HG03342 (cell line): ENCODE measurements at regions not wholly inside any gene's neighbourhood (a gene's known extent, or its start where the extent isn't known, plus 50 kb on each side); places are given as distances from the start of the nearest gene placed in this dataset.
"Not testable (repeated sequence)": the region's sequence is repeated elsewhere in the genome, so short reads cannot be mapped to it uniquely, and the experiment has no call there.

Source experiments
- ATAC-seq: cut with Tn5 transposase; IDR thresholded peaks from one replicate; pipeline ENCODE4 v1.9.1; 2021; ENCODE audit warnings: mild to moderate bottlenecking, moderate library complexity; ENCODE audit not compliant: unreplicated experiment

DNA sequence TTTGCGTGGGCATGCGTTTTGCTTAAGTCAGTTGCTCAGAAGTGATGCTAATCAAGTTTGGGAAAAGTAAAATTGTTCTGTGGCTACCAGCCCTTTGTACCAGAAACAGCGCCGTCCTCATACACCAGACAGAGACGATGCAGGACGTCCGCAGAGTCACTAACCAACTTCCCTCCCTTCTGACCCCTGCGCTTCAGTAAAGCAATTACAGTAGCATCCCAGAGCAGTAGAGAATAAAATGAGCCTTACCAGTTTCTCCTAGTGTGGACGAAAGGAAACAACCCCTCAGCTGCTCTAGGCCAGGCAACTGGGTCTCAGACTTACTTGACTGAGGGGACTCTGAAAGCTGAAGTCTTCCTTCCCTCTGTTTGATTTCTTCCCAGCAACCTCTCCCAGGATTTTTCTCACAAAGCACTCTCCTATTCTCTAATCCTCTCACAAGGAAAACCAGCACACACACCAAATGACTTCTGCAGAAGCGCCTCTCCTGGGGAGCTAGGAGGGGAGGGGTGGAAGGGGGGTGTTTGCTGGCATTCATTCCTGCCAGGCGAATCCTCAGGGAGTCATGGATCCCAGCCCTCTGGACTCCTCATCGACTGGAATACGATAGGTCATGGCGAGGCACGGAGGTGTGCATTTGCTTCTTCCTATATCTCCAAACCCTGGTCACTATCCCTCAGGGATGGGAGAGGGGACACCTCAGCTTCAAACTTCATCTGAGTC is 56.0 kb upstream of the MID1 start:
- ATAC-seq, result no peak

- ATAC-seq, result no peak
Observed at GRCh38 chrX:10677490-10677889, 57.1 kb upstream of the MID1 start.

DNA sequence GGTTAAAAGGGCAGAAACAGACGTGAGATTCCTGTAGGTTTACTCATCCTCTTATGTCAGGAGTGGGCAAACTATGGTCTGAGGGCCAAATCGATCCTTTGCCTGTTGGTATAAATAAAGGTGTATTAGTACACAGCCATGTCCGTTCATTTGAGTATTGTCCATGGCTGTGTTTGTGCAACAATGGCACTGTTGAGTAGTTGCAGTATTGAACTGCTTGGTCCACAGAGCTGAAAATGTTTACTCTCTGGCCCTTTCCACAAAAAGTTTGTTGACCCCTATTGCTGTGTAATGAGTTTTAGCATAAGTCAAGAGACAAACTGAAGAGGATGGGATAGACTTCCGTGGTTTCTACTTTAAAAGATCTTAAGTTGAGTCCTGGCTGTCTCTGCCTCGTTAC is 59.0 kb upstream of the MID1 start:
- no peak for ATAC-seq

- no peak for ATAC-seq
Observed at GRCh38 chrX:10681167-10681566, 60.8 kb upstream of the MID1 start.

GRCh38 chrX:10683631-10684030 is 63.2 kb upstream of the MID1 start:
- not testable (repeated sequence) for ATAC-seq

DNA sequence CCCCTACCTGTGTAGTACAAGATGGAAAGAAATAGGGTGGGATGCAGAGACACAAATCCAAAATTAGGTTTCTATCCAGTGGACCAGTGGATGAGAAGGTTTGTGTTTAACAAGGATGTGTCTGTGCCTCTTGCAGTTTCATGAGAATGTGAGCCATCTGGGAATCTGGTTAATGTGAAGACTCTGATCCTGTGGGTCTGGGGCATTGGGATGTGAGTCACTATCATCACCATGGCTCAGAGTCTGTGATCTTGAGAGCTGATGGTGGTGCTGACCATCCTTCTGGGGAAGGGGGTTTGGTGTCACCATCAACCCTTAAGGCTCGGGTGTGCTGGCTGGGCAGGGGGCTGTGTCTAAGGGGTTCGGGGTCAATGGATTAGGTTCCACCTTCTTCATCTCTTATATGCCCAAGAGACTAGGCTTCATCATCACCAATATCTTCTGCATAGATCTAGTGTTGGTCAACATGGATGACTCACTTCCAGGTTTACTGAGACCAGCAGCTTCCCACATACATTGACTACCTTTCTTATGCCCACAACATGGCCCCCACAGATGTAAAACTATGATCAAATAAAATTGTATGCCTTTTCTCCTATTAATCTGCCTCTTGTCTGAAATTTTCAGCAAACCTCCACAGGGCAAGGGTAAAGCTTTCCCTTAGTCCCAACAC is 65.7 kb upstream of the MID1 start:
- ATAC-seq, result no peak

GRCh38 chrX:10691751-10692150 is 71.4 kb upstream of the MID1 start:
- ATAC-seq, result not testable (repeated sequence)

- ATAC-seq, result no peak
Observed at GRCh38 chrX:10697616-10698317, 77.4 kb upstream of the MID1 start.

- ATAC-seq, result no peak
Observed at GRCh38 chrX:10698318-10698640, 77.9 kb upstream of the MID1 start.

GRCh38 chrX:10702031-10702430 is 81.6 kb upstream of the MID1 start:
- no peak for ATAC-seq

DNA sequence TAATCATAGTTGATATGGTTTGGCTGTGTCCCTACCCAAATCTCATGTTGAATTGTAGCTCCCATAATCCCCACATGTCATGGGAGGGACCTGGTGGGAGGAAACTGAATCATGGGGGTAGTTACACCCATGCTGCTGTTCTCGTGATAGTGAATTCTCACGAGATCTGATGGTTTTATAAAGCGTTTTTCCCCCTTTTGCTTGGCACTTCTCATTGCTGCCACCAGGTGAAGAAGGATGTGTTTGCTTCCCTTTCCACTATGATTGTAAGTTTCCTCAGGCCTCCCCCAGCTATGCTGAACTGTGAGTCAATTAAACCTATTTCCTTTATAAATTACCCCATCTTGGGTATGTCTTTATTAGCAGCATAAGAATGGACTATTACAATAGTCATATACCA is 86.0 kb upstream of the MID1 start:
- ATAC-seq, result not testable (repeated sequence)

- no peak for ATAC-seq
Observed at GRCh38 chrX:10707773-10708172, 87.4 kb upstream of the MID1 start.

- no peak for ATAC-seq
Observed at GRCh38 chrX:10709276-10709675, 88.9 kb upstream of the MID1 start.

GRCh38 chrX:10714531-10714930 is 94.1 kb upstream of the MID1 start:
- no peak for ATAC-seq

- peak; percentile 83 for ATAC-seq
Observed at GRCh38 chrX:10722851-10723250, 102.5 kb upstream of the MID1 start.

DNA sequence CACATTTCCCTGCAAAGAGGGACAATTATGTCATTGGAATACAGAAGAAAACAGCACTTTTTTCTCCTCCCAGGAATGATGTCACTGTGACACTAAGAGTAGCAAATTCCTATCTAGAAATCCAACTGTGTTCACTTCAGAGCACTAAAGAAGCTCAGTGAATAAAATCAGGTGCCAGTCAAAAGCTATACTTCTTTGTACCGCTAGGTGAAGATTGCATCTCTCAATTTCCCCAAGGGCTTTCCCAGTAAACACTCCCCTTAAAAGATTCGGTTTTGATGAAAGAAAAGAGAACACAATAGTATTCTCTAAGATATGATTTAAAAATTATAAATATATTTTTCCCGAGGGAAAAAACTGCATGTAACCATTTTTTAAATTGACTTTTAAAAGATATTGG is 104.7 kb upstream of the MID1 start:
- peak; percentile 66 for ATAC-seq

DNA sequence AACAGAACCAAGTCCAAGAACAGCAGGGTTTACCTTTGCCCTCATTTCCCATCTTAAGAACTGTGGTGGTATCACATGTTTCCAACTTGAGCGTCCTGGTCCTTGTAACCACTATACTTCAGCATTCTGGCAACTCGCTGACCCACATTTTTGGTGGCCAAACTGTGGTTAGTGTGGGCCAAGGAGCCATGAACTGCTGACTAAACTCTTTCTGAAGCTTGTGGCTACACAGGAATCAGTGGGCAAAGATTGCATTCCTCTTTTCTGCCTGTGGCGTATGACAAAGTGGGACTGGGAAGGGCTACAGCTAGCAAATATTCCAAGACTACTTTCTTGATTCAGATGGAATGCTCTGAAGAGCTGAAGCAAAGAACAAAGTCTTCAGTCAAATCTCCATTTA is 106.3 kb upstream of the MID1 start:
- no peak for ATAC-seq

DNA sequence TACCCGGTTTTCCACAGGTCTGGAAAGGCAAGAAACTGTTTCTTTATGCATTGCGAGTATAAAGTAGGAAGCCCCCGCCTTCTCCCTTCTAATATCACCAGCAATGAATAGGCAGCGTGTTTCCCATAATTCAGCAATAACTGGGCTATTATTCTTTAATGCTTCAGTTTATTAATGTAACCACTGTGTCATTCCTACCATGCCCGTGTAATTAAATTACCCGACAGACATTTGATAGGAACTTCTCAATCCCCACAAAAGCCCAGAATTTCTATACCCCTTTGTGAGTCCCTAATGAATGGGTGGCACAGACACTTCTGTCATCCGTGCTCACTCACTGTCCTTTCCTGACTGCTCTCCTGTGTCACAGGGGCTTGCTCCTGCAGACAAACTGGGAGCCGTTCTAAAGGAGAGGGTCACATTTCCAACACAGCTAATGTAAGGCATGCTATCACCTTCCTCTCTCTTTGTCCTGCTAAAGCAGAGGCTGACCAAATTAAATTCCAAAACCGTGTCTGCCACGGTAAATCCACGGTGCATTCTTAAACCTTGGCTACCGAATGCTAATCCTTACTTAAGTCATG is 108.5 kb upstream of the MID1 start:
- no peak for ATAC-seq

- no peak for ATAC-seq
Observed at GRCh38 chrX:10739426-10739825, 119.0 kb upstream of the MID1 start.

DNA sequence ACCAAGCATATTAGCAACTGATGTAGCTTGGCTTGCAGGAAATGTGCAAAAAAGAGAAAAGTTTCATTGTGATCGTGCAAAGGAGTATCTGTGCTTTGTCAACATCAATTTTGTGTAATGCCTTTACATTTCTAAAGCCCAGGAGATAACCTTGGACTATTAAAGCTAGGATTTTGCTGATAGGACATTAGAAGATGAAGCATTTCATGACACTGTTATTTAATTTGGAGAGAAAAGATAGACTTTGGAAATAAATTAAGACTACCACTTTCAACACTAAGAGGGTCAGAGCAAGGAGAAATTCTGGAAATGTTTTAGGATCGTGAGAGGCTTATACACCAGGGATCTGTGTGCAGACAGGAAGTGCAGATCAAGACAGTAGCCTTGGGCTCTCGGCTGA is 120.6 kb upstream of the MID1 start:
- no peak for ATAC-seq

DNA sequence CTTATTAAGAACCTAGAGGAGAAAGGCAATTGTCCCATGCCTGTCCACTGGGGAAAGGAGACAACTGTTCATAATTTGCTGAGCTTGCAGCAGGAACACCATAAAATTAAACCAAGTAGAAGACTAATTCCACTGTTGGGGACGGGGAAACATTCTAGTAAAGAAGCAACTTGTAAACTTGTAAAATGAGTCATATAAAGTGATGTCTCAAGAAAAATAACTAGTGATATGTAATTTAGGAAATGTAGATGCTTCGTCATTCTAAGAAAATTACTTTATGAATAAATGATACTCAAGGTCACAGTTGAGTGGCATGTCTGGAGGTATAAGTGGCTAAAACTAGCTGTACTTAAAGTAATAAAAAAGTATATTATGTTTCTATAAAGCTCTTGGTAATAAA is 121.2 kb upstream of the MID1 start:
- no peak for ATAC-seq

- no peak for ATAC-seq
Observed at GRCh38 chrX:10743476-10743875, 123.1 kb upstream of the MID1 start.
